ENCODE measurements at regions not wholly inside any gene's neighbourhood (a gene's known extent, or its start where the extent isn't known, plus 50 kb on each side); places are given as distances from the start of the nearest gene placed in this dataset.

DNA sequence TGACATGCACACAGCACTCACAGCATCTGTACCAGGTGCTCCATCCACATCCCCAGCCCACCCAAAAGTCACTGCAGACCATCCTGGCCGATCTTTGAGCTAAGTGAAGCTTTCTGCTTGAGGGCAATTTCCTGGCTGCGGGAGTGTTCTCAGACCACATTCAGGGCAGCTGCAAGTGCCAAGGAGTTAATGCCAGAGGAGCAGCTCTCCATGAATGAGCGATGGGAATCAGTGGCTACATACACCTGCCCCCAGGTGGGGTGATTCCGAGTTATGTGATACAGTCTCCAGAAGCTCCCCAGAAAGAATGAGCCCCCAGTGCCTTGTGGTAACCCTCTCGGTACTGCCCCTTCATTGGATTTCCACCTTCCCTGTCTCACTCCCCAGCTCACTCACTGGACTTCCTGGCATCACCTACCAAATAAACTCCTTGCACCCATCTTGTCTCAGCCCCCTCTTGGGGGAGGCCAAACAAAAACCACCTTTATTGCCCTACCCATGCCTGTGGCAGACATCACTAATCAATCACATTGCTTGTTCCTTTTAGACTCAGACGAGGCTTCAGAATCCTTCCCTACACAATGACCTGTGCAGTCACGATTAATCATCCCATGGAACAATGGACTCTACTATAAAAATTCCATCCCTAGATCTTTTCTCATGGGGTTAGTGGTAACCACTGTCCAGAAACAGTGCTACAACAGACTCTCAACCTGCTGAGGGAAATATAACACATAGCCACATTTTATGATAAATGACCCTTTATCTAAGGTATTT lies 121.1 kb downstream of the IRX5 start:
- Histone ChIP-seq H3K9me3 (ENCODE audit: control insufficient read depth, insufficient read depth, low read depth, low read length) (no peaks in the 10 kb centered on the region), H3K27me3 (ENCODE audit: control insufficient read depth, insufficient read depth, low read length) (peaks cover 2% of the 10 kb centered on the region; the same call in 1 of the 2 replicates), H3K27ac (ENCODE audit: low read length) (no peak overlapping the region), H3K36me3 (ENCODE audit: control insufficient read depth, insufficient read depth, low read length) (no peaks in the 10 kb centered on the region), H3K4me1 (ENCODE audit: control insufficient read depth, insufficient read depth, low read length) (no peaks in the 10 kb centered on the region), H3K4me3 (ENCODE audit: low read depth in 2 of 2, low read length in 2 of 2) (no peak overlapping the region)
- no peak for DNase-seq (ENCODE audit: low read depth, low spot score)
- in situ Hi-C loops (cut with HindIII; ENCODE audit: low pct_unique_long_range_greater_than_20kb, low sequenced_read_pairs), result no loop called here
- ChIA-PET CTCF (no interaction called here), POLR2A (no interaction called here)
- TF ChIP-seq SIN3A (IDR thresholded peaks at IDR 0.05; ENCODE audit: borderline replicate concordance, insufficient read depth, low read depth, low read length), result no peak
- no peak for TF ChIP-seq POLR2AphosphoS5 (IDR thresholded peaks at IDR 0.05; ENCODE audit: low read depth, low read length)
- TF ChIP-seq TCF7L2 (IDR thresholded peaks at IDR 0.05; ENCODE audit: low read depth, low read length), result no peak
- TF ChIP-seq, protein P1, sequence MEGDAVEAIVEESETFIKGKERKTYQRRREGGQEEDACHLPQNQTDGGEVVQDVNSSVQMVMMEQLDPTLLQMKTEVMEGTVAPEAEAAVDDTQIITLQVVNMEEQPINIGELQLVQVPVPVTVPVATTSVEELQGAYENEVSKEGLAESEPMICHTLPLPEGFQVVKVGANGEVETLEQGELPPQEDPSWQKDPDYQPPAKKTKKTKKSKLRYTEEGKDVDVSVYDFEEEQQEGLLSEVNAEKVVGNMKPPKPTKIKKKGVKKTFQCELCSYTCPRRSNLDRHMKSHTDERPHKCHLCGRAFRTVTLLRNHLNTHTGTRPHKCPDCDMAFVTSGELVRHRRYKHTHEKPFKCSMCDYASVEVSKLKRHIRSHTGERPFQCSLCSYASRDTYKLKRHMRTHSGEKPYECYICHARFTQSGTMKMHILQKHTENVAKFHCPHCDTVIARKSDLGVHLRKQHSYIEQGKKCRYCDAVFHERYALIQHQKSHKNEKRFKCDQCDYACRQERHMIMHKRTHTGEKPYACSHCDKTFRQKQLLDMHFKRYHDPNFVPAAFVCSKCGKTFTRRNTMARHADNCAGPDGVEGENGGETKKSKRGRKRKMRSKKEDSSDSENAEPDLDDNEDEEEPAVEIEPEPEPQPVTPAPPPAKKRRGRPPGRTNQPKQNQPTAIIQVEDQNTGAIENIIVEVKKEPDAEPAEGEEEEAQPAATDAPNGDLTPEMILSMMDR (IDR thresholded peaks at IDR 0.05), result no peak
- TF ChIP-seq, protein P2, sequence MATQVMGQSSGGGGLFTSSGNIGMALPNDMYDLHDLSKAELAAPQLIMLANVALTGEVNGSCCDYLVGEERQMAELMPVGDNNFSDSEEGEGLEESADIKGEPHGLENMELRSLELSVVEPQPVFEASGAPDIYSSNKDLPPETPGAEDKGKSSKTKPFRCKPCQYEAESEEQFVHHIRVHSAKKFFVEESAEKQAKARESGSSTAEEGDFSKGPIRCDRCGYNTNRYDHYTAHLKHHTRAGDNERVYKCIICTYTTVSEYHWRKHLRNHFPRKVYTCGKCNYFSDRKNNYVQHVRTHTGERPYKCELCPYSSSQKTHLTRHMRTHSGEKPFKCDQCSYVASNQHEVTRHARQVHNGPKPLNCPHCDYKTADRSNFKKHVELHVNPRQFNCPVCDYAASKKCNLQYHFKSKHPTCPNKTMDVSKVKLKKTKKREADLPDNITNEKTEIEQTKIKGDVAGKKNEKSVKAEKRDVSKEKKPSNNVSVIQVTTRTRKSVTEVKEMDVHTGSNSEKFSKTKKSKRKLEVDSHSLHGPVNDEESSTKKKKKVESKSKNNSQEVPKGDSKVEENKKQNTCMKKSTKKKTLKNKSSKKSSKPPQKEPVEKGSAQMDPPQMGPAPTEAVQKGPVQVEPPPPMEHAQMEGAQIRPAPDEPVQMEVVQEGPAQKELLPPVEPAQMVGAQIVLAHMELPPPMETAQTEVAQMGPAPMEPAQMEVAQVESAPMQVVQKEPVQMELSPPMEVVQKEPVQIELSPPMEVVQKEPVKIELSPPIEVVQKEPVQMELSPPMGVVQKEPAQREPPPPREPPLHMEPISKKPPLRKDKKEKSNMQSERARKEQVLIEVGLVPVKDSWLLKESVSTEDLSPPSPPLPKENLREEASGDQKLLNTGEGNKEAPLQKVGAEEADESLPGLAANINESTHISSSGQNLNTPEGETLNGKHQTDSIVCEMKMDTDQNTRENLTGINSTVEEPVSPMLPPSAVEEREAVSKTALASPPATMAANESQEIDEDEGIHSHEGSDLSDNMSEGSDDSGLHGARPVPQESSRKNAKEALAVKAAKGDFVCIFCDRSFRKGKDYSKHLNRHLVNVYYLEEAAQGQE (IDR thresholded peaks at IDR 0.05; ENCODE audit: insufficient read depth in 1 of 2, low read depth in 2 of 2, low read length in 1 of 2), result no peak
- BruUV-seq (replicated peaks), result no TSS peak
- no peak for ATAC-seq
- intact Hi-C loops (cut with micrococcal nuclease; ENCODE audit: unreplicated experiment), result no loop called here

DNA sequence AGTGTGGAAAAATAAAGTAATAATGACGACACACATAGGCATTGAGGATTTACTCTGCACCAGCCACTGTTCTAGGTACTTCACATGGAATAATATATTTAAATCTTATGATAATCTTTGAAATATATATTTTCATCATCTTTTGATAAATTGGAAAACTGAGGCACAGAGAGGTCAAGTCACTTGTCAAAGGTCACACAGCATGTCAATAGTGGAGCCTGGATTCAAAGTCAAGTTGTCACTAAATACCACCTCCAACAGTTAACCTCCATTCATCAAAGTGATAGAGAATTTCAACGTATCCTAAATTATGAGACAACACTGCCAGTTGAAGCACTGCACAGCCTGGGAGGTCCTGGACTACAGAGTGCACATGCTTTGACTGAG lies 121.7 kb downstream of the IRX5 start:
- ChIA-PET POLR2A (no interaction called here), CTCF (no interaction called here)
- DNase-seq (ENCODE audit: low read depth, low spot score) (no peak), ATAC-seq (no peak)
- no TSS peak for BruUV-seq (replicated peaks)
- Histone ChIP-seq H3K9me3 (ENCODE audit: control insufficient read depth, insufficient read depth, low read depth, low read length) (no peaks in the 10 kb centered on the region), H3K27me3 (ENCODE audit: control insufficient read depth, insufficient read depth, low read length) (peaks cover 2% of the 10 kb centered on the region; the same call in 1 of the 2 replicates), H3K27ac (ENCODE audit: low read length) (no peak overlapping the region), H3K36me3 (ENCODE audit: control insufficient read depth, insufficient read depth, low read length) (no peaks in the 10 kb centered on the region), H3K4me3 (ENCODE audit: low read depth in 2 of 2, low read length in 2 of 2) (no peak overlapping the region), H3K4me1 (ENCODE audit: control insufficient read depth, insufficient read depth, low read length) (no peaks in the 10 kb centered on the region)
- intact Hi-C loops (cut with micrococcal nuclease; ENCODE audit: unreplicated experiment), result no loop called here
- TF ChIP-seq SIN3A (IDR thresholded peaks at IDR 0.05; ENCODE audit: borderline replicate concordance, insufficient read depth, low read depth, low read length), result no peak
- TF ChIP-seq, protein P2 (IDR thresholded peaks at IDR 0.05; ENCODE audit: insufficient read depth in 1 of 2, low read depth in 2 of 2, low read length in 1 of 2), result no peak
- no peak for TF ChIP-seq TCF7L2 (IDR thresholded peaks at IDR 0.05; ENCODE audit: low read depth, low read length)
- TF ChIP-seq, protein P1 (IDR thresholded peaks at IDR 0.05), result no peak
- no peak for TF ChIP-seq POLR2AphosphoS5 (IDR thresholded peaks at IDR 0.05; ENCODE audit: low read depth, low read length)
- in situ Hi-C loops (cut with HindIII; ENCODE audit: low pct_unique_long_range_greater_than_20kb, low sequenced_read_pairs), result no loop called here

Data from Panc1 (cell line).